H1 (cell line): ENCODE measurements at regions not wholly inside any gene's neighbourhood (a gene's known extent, or its start where the extent isn't known, plus 50 kb on each side); places are given as distances from the start of the nearest gene placed in this dataset.

Experiments used
- CTCF ChIA-PET: fragments of 300-600 bp; sonication (Branson Sonifier 250); formaldehyde crosslinking; loops from one replicate; lab custom pipeline; 2021; ENCODE audit not compliant: partially characterized antibody; lab: Charles Lee
- POLR2A ChIA-PET: fragments of 300-600 bp; sonication (Branson Sonifier 250); formaldehyde crosslinking; loops from one replicate; lab custom pipeline; 2021; ENCODE audit warnings: inconsistent platforms; ENCODE audit not compliant: partially characterized antibody; lab: Charles Lee
- DNase-seq, 2 experiments: peaks; one replicate each; pipeline versions ENCODE4 v3.0.0 to v3.0.0-alpha.2; 2010 to 2022; ENCODE audit warnings: low spot score in 2 of 2, low read depth in 1 of 2, mixed read lengths in 1 of 2
- FAIRE-seq: peaks from 2 replicates; lab custom pipeline; 2011; peaks lifted over from hg19 to GRCh38; lab: Jason Lieb, UNC
- H2AFZ ChIP-seq: 2 replicates; pipeline ENCODE4 v1.8.1; 2012; ENCODE audit warnings: low read length, inconsistent platforms
- H2AK5ac ChIP-seq: 2 replicates; pipeline ENCODE4 v1.6.1; 2013; ENCODE audit warnings: low read depth, low read length
- H2BK120ac ChIP-seq: replicated peaks from 2 replicates; pipeline ENCODE3; 2013; ENCODE audit warnings: low read depth, low read length, inconsistent platforms
- H2BK12ac ChIP-seq: 2 replicates; pipeline ENCODE4 v1.6.1; 2013; ENCODE audit warnings: low read depth, low read length
- H2BK15ac ChIP-seq: 2 replicates; pipeline ENCODE4 v1.6.1; 2013; ENCODE audit warnings: low read length
- H2BK20ac ChIP-seq: 2 replicates; pipeline ENCODE4 v1.6.1; 2013; ENCODE audit warnings: low read length
- H2BK5ac ChIP-seq: 2 replicates; pipeline ENCODE4 v1.6.1; 2013; ENCODE audit warnings: low read depth, low read length
- H3K14ac ChIP-seq: 2 replicates; pipeline ENCODE4 v1.6.1; 2013; ENCODE audit warnings: inconsistent platforms; ENCODE audit not compliant: insufficient read length
- H3K18ac ChIP-seq: 2 replicates; pipeline ENCODE4 v1.6.1; 2013; ENCODE audit warnings: low read length; ENCODE audit errors: extremely low read depth
- H3K23ac ChIP-seq: 2 replicates; pipeline ENCODE4 v1.6.1; 2013; ENCODE audit warnings: inconsistent platforms; ENCODE audit not compliant: insufficient read length
- H3K23me2 ChIP-seq: 2 replicates; pipeline ENCODE4 v1.6.1; 2013; ENCODE audit warnings: low read depth, low read length
- H3K27ac ChIP-seq: 2 replicates; pipeline ENCODE4 v1.6.1; 2011; ENCODE audit warnings: low read depth, low read length, inconsistent platforms
- H3K27me3 ChIP-seq, 4 experiments: replicated peaks in 1 of 4; 1 replicate in 1 of 4; 2 replicates in 3 of 4; pipeline versions ENCODE4 v1.6.1 to v1.8.1; 2011 to 2013; ENCODE audit warnings: low read length in 3 of 4, mild to moderate bottlenecking in 3 of 4, inconsistent platforms in 2 of 4, mixed read lengths in 2 of 4, moderate library complexity in 1 of 4; ENCODE audit not compliant: control insufficient read depth in 3 of 4, insufficient read depth in 3 of 4; ENCODE audit errors: extremely low read depth in 1 of 4
- H3K36me3 ChIP-seq, 4 experiments: 2 replicates each; pipeline versions ENCODE4 v1.6.1 to v1.8.1; 2011 to 2013; ENCODE audit warnings: mild to moderate bottlenecking in 4 of 4, low read length in 3 of 4, moderate library complexity in 2 of 4, control low read depth in 1 of 4, inconsistent platforms in 1 of 4; ENCODE audit not compliant: insufficient read depth in 4 of 4, control insufficient read depth in 2 of 4
- H3K4ac ChIP-seq: replicated peaks from 2 replicates; pipeline ENCODE3; 2013; ENCODE audit warnings: low read length, low read depth, mixed read lengths, inconsistent platforms; ENCODE audit not compliant: insufficient read length
- H3K4me1 ChIP-seq, 4 experiments: replicated peaks in 1 of 4; 1 replicate in 1 of 4; 2 replicates in 3 of 4; pipeline versions ENCODE4 v1.6.1 to v1.8.1; 2011 to 2013; ENCODE audit warnings: low read length in 3 of 4, inconsistent platforms in 2 of 4, mixed read lengths in 1 of 4; ENCODE audit not compliant: insufficient read depth in 4 of 4, control insufficient read depth in 3 of 4
- H3K4me2 ChIP-seq, 2 experiments: 2 replicates each; pipeline versions ENCODE4 v1.6.1 to v1.8.1; 2011 to 2013; ENCODE audit warnings: low read depth in 2 of 2, low read length in 2 of 2, control low read depth in 1 of 2, inconsistent platforms in 1 of 2, mild to moderate bottlenecking in 1 of 2; ENCODE audit not compliant: insufficient read depth in 1 of 2
- H3K4me3 ChIP-seq, 4 experiments: fragments of 200-600, 300-600 bp in 1 of 4; sonication (generic), shearing (Covaris generic), sonication (Bioruptor Twin) in 1 of 4; 2 replicates each; pipeline versions ENCODE4 v1.5.1 to v1.8.1; 2011 to 2016; ENCODE audit warnings: low read length in 4 of 4, low read depth in 3 of 4, control low read depth in 2 of 4, inconsistent platforms in 2 of 4, mild to moderate bottlenecking in 2 of 4, mixed read lengths in 1 of 4, moderate library complexity in 1 of 4; ENCODE audit not compliant: insufficient read depth in 2 of 4; ENCODE audit errors: extremely low read depth in 1 of 4
- H3K56ac ChIP-seq: replicated peaks from 2 replicates; pipeline ENCODE3; 2013; ENCODE audit warnings: low read depth, mild to moderate bottlenecking, mixed read lengths, low read length, inconsistent platforms; ENCODE audit not compliant: insufficient read length
- H3K79me1 ChIP-seq: 2 replicates; pipeline ENCODE4 v1.6.1; 2013; ENCODE audit warnings: low read depth, low read length, control low read depth
- H3K79me2 ChIP-seq, 2 experiments: 2 replicates each; pipeline versions ENCODE4 v1.6.1 to v1.8.1; 2012 to 2013; ENCODE audit warnings: low read length in 2 of 2, mild to moderate bottlenecking in 2 of 2, inconsistent platforms in 1 of 2; ENCODE audit not compliant: insufficient read depth in 2 of 2, control insufficient read depth in 1 of 2
- H3K9ac ChIP-seq, 4 experiments: replicated peaks in 1 of 4; 1 replicate in 1 of 4; 2 replicates in 3 of 4; pipeline versions ENCODE4 v1.6.1 to v1.8.1; 2011 to 2013; ENCODE audit warnings: low read depth in 3 of 4, low read length in 3 of 4, control low read depth in 2 of 4, mild to moderate bottlenecking in 2 of 4, moderate library complexity in 2 of 4, inconsistent platforms in 1 of 4; ENCODE audit errors: extremely low read depth in 1 of 4
- H3K9me3 ChIP-seq, 2 experiments: 2 replicates each; pipeline versions ENCODE4 v1.6.1 to v1.8.1; 2012 to 2013; ENCODE audit warnings: mild to moderate bottlenecking in 2 of 2, moderate library complexity in 2 of 2, control low read depth in 1 of 2, inconsistent platforms in 1 of 2, low read depth in 1 of 2, low read length in 1 of 2, mixed read lengths in 1 of 2; ENCODE audit not compliant: insufficient read depth in 2 of 2
- H4K20me1 ChIP-seq, 2 experiments: replicated peaks in 1 of 2; 2 replicates each; pipeline versions ENCODE3 to v1.8.1; 2011 to 2013; ENCODE audit warnings: inconsistent platforms in 2 of 2, low read length in 2 of 2, mild to moderate bottlenecking in 1 of 2; ENCODE audit not compliant: insufficient read depth in 2 of 2, control insufficient read depth in 1 of 2
- H4K5ac ChIP-seq: 2 replicates; pipeline ENCODE4 v1.6.1; 2013; ENCODE audit warnings: low read length, low read depth, mixed read lengths, inconsistent platforms; ENCODE audit not compliant: insufficient read length
- H4K8ac ChIP-seq: 2 replicates; pipeline ENCODE4 v1.8.0; 2013; ENCODE audit warnings: mild to moderate bottlenecking, moderate library complexity, low read length, inconsistent platforms; ENCODE audit not compliant: insufficient read depth; ENCODE audit errors: extremely low read depth
- H4K91ac ChIP-seq: replicated peaks from 2 replicates; pipeline ENCODE3; 2013; ENCODE audit warnings: low read length, mixed read lengths, inconsistent platforms; ENCODE audit not compliant: insufficient read length
- CTCF ChIP-seq, 3 experiments: IDR thresholded peaks; 1 replicate in 2 of 3; 2 replicates in 1 of 3; pipeline versions ENCODE4 v1.5.1 to v1.6.1; 2011; ENCODE audit warnings: low read length in 3 of 3, mild to moderate bottlenecking in 3 of 3, inconsistent platforms in 2 of 3, low read depth in 1 of 3, moderate library complexity in 1 of 3; ENCODE audit not compliant: insufficient read depth in 1 of 3; ENCODE audit errors: control extremely low read depth in 1 of 3
- E2F6 ChIP-seq: IDR thresholded peaks from 2 replicates; pipeline ENCODE4 v1.6.1; 2012; ENCODE audit warnings: inconsistent platforms
- EP300 ChIP-seq, 2 experiments: IDR thresholded peaks; 1 replicate in 1 of 2; 2 replicates in 1 of 2; pipeline ENCODE4 v1.6.1; 2011 to 2012; ENCODE audit warnings: low read depth in 2 of 2, low read length in 2 of 2, mild to moderate bottlenecking in 2 of 2, borderline replicate concordance in 1 of 2, inconsistent platforms in 1 of 2, moderate library complexity in 1 of 2
- MAFK ChIP-seq: IDR thresholded peaks from 2 replicates; pipeline ENCODE4 v1.6.1; 2012; ENCODE audit warnings: low read depth, mild to moderate bottlenecking, improper control_type of control experiment, low read length
- SIX5 ChIP-seq: IDR thresholded peaks from 2 replicates; pipeline ENCODE4 v1.6.1; 2011; ENCODE audit warnings: mild to moderate bottlenecking, low read depth, low read length
- TEAD4 ChIP-seq: IDR thresholded peaks from 2 replicates; pipeline ENCODE4 v1.6.1; 2012; ENCODE audit warnings: low read depth, low read length, inconsistent platforms, mixed read lengths
- WGBS, 2 experiments: shearing (Covaris generic) in 1 of 2; methylation state at CpG; one replicate each; pipeline versions ENCODE4 v1.1.6 to v1.1.7; 2013 to 2015; ENCODE audit warnings: low lambda C conversion rate in 2 of 2, mixed read lengths in 2 of 2, inconsistent platforms in 1 of 2, low coverage in 1 of 2, missing lambda C conversion rate in 1 of 2; ENCODE audit not compliant: insufficient replicate concordance in 2 of 2, insufficient coverage in 1 of 2, insufficient read length in 1 of 2; ENCODE audit errors: extremely low coverage in 1 of 2, missing lambda C conversion rate in 1 of 2; 5-methylcytosine and 5-hydroxymethylcytosine counted together
- TF ChIP-seq, protein P1 (sequence below): IDR thresholded peaks from 2 replicates; pipeline ENCODE4 v1.6.1; 2012; ENCODE audit warnings: low read length, inconsistent platforms

- Histone ChIP-seq H3K23ac (no peak overlapping the region), H3K18ac (no peak overlapping the region), H3K9ac (no peak overlapping the region), H3K36me3 (no peaks in the 10 kb centered on the region), H3K4me1 (no peaks in the 10 kb centered on the region), H3K27ac (no peak overlapping the region), H4K91ac (no peak overlapping the region), H4K5ac (no peak overlapping the region), H3K79me1 (no peaks in the 10 kb centered on the region), H3K23me2 (no peaks in the 10 kb centered on the region), H4K20me1 (no peaks in the 10 kb centered on the region), H3K9me3 (no peaks in the 10 kb centered on the region), H3K4ac (no peak overlapping the region), H2BK20ac (no peak overlapping the region), H3K14ac (no peak overlapping the region), H2BK15ac (no peak overlapping the region), H2AFZ (0 out of 2 replicates have a peak overlapping the region, but pooled peaks have one; percentile 8), H3K56ac (no peak overlapping the region), H3K27me3 (no peaks in the 10 kb centered on the region), H3K4me2 (no peak overlapping the region), H2BK120ac (no peak overlapping the region), H3K79me2 (no peaks in the 10 kb centered on the region), H2BK5ac (no peak overlapping the region), H2AK5ac (no peak overlapping the region), H2BK12ac (no peak overlapping the region), H3K4me3 (no peak overlapping the region), H4K8ac (no peak overlapping the region)
- CTCF ChIA-PET = interaction anchor here (1.0 kb wide), 1 partner anchor 32 kb away, joined by 3 read pairs; no protein-coding TSS in a partner anchor
- DNase-seq (no peak), FAIRE-seq (no peak)
- WGBS, 2 experiments = 94% methylated on average over 9 of the region's 9 CpGs; no CpG with 5 or more reads in 1 of the 2 experiments
- POLR2A ChIA-PET = no interaction called here
- TF ChIP-seq EP300 (IDR thresholded peaks at IDR 0.05; ENCODE audit: borderline replicate concordance in 1 of 2, low read depth in 2 of 2, low read length in 2 of 2) (no peak), MAFK (no peak), SIX5 (no peak), E2F6 (no peak), CTCF (IDR thresholded peaks at IDR 0.05; ENCODE audit: control extremely low read depth in 1 of 3, insufficient read depth in 1 of 3, low read depth in 1 of 3, low read length in 3 of 3) (no peak), TEAD4 (no peak)
- TF ChIP-seq, protein P1, sequence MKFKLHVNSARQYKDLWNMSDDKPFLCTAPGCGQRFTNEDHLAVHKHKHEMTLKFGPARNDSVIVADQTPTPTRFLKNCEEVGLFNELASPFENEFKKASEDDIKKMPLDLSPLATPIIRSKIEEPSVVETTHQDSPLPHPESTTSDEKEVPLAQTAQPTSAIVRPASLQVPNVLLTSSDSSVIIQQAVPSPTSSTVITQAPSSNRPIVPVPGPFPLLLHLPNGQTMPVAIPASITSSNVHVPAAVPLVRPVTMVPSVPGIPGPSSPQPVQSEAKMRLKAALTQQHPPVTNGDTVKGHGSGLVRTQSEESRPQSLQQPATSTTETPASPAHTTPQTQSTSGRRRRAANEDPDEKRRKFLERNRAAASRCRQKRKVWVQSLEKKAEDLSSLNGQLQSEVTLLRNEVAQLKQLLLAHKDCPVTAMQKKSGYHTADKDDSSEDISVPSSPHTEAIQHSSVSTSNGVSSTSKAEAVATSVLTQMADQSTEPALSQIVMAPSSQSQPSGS = no peak
Measured at GRCh38 chr6:155549028-155549798, 93.6 kb upstream of the NOX3 start.
